ENCODE measurements at regions not wholly inside any gene's neighbourhood (a gene's known extent, or its start where the extent isn't known, plus 50 kb on each side); places are given as distances from the start of the nearest gene placed in this dataset.

- intact Hi-C loops (cut with micrococcal nuclease) = no loop called here
- CTCF ChIA-PET = no interaction called here
- Mint-ChIP-seq H3K9me3 (peaks cover 2% of the 10 kb centered on the region), H3K4me3 (no peak overlapping the region), H3K27me3 (ENCODE audit: low read depth) (no peaks in the 10 kb centered on the region), H3K36me3 (ENCODE audit: low read depth) (no peaks in the 10 kb centered on the region), H3K4me1 (ENCODE audit: low read depth) (peaks cover 18% of the 10 kb centered on the region), H3K27ac (no peak overlapping the region)
- DNase-seq = no peak
Observed at GRCh38 chr10:3943695-3944257, 158.8 kb upstream of the KLF6 start.

DNA sequence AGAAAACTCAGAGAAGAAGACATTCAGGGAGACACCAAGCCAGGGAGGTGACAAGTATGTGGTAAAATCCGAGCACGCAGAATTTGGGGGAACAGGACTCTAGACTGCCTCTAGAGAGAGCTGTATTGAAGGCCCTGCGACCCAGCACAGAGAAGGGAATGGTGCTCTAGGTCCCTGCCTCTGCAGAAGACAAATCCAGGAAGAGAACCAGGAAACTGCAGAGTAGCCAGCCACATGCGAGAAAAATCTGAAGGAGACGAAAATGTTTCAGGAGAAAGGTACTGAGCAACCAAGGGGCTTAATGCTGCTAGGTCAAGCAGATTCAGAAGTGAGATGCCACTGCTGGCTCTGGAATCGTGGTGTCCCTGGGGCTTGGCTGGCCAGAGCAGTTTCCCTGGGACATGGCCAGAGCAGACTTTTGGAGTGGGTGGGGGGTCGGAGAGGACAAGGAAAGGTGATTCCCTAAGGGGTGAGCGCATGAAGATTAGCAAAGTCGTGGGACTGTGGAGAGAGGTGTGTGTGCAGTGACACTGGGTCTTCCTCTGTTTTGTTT is 158.0 kb upstream of the KLF6 start:
- intact Hi-C loops (cut with micrococcal nuclease) = no loop called here
- Mint-ChIP-seq H3K9me3 (peaks cover 2% of the 10 kb centered on the region), H3K4me3 (no peak overlapping the region), H3K4me1 (ENCODE audit: low read depth) (peaks cover 12% of the 10 kb centered on the region), H3K27me3 (ENCODE audit: low read depth) (no peaks in the 10 kb centered on the region), H3K36me3 (ENCODE audit: low read depth) (no peaks in the 10 kb centered on the region), H3K27ac (peak overlapping the region; percentile 43)
- CTCF ChIA-PET = no interaction called here
- DNase-seq = no peak

DNA sequence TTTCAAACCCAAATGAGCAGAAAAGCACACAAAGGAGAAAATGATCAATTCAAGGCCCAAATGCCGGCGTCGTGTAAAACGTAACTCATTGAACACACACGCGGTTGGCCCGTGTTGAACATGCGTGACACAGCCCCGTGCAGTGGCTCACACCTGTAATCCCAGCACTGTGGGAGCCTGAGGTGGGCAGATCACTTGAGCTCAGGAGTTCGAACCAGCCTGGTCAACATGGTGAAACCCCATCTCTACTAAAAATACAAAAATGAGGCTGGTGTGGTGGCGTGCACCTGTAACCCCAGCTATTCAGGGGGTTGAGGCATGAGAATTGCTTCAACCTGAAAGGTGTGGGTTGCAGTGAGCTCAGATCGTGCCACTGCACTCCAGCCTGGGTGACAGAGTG is 156.7 kb upstream of the KLF6 start:
- H3K36me3 Mint-ChIP-seq (ENCODE audit: low read depth) = no peaks in the 10 kb centered on the region
- no peak overlapping the region for H3K27ac Mint-ChIP-seq
- peaks cover 10% of the 10 kb centered on the region for H3K4me1 Mint-ChIP-seq (ENCODE audit: low read depth)
- CTCF ChIA-PET = no interaction called here
- H3K27me3 Mint-ChIP-seq (ENCODE audit: low read depth) = no peaks in the 10 kb centered on the region
- H3K9me3 Mint-ChIP-seq = peaks cover 2% of the 10 kb centered on the region
- intact Hi-C loops (cut with micrococcal nuclease) = no loop called here
- no peak overlapping the region for H3K4me3 Mint-ChIP-seq
- DNase-seq = no peak

GRCh38 chr10:3936422-3937040 is 151.5 kb upstream of the KLF6 start:
- Mint-ChIP-seq H3K27ac (no peak overlapping the region), H3K4me1 (ENCODE audit: low read depth) (peaks cover 40% of the 10 kb centered on the region), H3K9me3 (no peaks in the 10 kb centered on the region), H3K27me3 (ENCODE audit: low read depth) (no peaks in the 10 kb centered on the region), H3K4me3 (no peak overlapping the region), H3K36me3 (ENCODE audit: low read depth) (no peaks in the 10 kb centered on the region)
- CTCF ChIA-PET = interaction anchor here (0.7 kb wide), 1 partner anchor 248 kb away, joined by 3 read pairs; no protein-coding TSS in a partner anchor
- DNase-seq = no peak
- intact Hi-C loops (cut with micrococcal nuclease) = loop anchor here (5.0 kb wide), 1 partner anchor 269 kb away; no protein-coding TSS in a partner anchor

- CTCF ChIA-PET = interaction anchor here (0.7 kb wide), 1 partner anchor 248 kb away, joined by 3 read pairs; no protein-coding TSS in a partner anchor
- Mint-ChIP-seq H3K36me3 (ENCODE audit: low read depth) (no peaks in the 10 kb centered on the region), H3K4me3 (no peak overlapping the region), H3K4me1 (ENCODE audit: low read depth) (peaks cover 40% of the 10 kb centered on the region), H3K27ac (peak overlapping the region; percentile 88), H3K27me3 (ENCODE audit: low read depth) (no peaks in the 10 kb centered on the region), H3K9me3 (no peaks in the 10 kb centered on the region)
- DNase-seq = no peak
- intact Hi-C loops (cut with micrococcal nuclease) = loop anchor here (1.0 to 5.0 kb wide), 13 partner anchors 10 to 269 kb away; no protein-coding TSS in a partner anchor
Observed at GRCh38 chr10:3935933-3936359, 150.9 kb upstream of the KLF6 start.

DNA sequence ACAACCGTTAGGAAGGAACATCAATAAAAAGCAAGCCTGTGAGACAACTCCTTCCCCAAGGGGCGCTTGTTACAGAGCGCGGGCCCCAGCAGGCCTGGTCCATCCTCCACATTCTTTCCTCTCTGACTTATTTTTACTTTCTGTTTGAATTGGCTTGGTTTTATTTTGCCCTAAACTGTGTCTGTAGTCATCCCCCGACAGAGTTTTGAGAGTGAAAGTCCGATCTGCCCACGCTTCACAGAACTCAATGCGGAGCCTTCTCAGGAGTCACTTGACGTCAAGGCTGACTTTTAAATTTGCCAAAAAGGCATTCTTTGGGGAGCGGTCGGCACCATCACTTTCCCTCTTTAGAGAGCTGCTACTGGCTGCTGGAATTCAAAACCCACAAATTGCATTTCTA is 150.1 kb upstream of the KLF6 start:
- peaks cover 40% of the 10 kb centered on the region for H3K4me1 Mint-ChIP-seq (ENCODE audit: low read depth)
- no peaks in the 10 kb centered on the region for H3K36me3 Mint-ChIP-seq (ENCODE audit: low read depth)
- H3K4me3 Mint-ChIP-seq = peak overlapping the region; percentile 10
- DNase-seq = peak; percentile 92
- intact Hi-C loops (cut with micrococcal nuclease) = loop anchor here (1.0 to 5.0 kb wide), 13 partner anchors 11 to 268 kb away; no protein-coding TSS in a partner anchor
- CTCF ChIA-PET = interaction anchor here (0.6 kb wide), 1 partner anchor 334 kb away, joined by 4 read pairs; no protein-coding TSS in a partner anchor
- no peaks in the 10 kb centered on the region for H3K27me3 Mint-ChIP-seq (ENCODE audit: low read depth)
- H3K27ac Mint-ChIP-seq = peak overlapping the region; percentile 88
- H3K9me3 Mint-ChIP-seq = no peaks in the 10 kb centered on the region

DNA sequence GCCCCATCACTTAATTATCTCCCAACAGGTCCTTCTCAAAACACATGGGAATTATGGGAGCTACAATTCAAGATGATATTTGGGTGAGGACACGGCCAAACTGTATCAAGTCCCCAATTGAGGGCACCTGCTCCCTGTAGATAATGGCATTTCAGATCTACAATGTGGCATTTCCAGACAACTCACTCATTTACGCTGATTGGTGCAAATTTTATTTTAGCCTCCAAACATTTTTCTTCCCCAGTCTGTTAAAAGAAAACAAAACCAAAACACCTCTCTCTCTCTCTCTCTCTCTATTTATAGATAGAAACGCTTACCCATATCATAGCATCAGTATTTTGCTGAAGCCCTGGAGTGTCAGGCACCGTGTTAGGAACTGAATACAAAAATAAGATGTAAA is 148.7 kb upstream of the KLF6 start:
- no peak for DNase-seq
- intact Hi-C loops (cut with micrococcal nuclease) = loop anchor here (2.0 kb wide), 2 partner anchors 39 to 197 kb away; no protein-coding TSS in a partner anchor

DNA sequence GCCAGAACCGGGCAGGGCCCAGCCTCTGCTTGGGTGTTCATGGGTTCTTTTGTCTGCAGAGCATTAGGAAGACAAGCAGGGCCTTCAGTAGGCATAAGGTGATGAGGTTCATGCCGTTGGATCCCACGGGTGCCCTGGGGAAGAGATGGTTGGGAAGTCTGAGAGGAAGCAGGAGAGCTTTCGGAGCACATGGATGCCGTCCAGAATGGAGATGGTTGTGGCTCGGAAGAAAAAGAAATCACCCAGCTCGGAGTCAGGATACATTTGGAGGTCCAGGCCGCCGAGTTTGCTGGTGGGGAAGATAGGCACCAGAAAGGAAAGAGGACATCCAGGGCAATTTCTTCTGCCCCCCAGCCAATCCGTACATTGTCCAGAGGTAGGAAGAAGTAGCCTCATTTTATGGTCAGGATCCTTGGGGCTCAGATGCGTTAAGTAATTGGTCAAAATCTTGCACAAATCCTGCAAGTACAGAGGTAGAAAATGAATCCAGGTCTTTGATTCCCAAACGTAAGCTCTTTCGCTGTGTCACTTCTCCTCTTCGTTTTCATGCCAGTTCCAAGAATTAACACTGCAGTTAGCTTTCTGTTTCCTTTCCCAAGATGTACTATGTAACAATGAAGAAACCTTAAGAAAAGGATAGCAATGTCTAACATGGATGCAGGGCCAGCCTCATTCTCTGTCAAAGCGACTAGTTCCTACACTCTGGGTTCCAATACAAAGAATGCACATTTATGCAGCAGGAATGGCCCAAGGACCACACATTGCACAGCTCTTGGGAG is 147.8 kb upstream of the KLF6 start:
- Mint-ChIP-seq H3K4me1 (ENCODE audit: low read depth) (peaks cover 40% of the 10 kb centered on the region), H3K36me3 (ENCODE audit: low read depth) (no peaks in the 10 kb centered on the region), H3K27me3 (ENCODE audit: low read depth) (no peaks in the 10 kb centered on the region), H3K4me3 (no peak overlapping the region), H3K9me3 (no peaks in the 10 kb centered on the region), H3K27ac (peak overlapping the region; percentile 26)
- CTCF ChIA-PET = interaction anchor here (0.9 to 1.4 kb wide), 3 partner anchors 12 to 151 kb away, joined by 3 to 4 read pairs (median 3); no protein-coding TSS in a partner anchor
- DNase-seq = no peak
- intact Hi-C loops (cut with micrococcal nuclease) = no loop called here

More for the DNA sequence above, 148.7 kb upstream of the KLF6 start:
- Mint-ChIP-seq H3K27me3 (ENCODE audit: low read depth) (no peaks in the 10 kb centered on the region), H3K4me3 (no peak overlapping the region), H3K27ac (peak overlapping the region; percentile 88), H3K9me3 (no peaks in the 10 kb centered on the region), H3K4me1 (ENCODE audit: low read depth) (peaks cover 40% of the 10 kb centered on the region), H3K36me3 (ENCODE audit: low read depth) (no peaks in the 10 kb centered on the region)
- CTCF ChIA-PET = interaction anchor here (0.9 to 1.4 kb wide), 4 partner anchors 13 to 152 kb away, joined by 3 to 4 read pairs (median 3); no protein-coding TSS in a partner anchor

DNA sequence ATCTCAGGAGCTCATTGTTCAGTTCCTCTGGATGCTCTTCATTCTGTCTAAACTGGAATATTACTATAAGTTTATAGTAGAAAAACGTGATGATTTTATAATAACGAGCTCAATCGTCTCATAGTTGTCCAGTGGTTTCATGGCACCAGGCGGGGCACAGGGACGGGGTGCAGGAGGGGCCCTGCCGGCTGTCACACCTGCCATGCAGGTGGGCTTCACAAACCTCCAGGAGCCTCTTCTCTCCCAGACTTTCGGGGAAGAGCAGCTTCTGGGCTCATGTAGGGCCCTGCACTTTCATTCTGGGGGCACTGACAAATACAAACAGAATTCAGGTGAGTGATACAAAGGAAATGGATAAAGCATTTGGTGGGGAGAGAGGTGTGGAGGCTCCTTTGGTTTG is 146.9 kb upstream of the KLF6 start:
- Mint-ChIP-seq H3K9me3 (no peaks in the 10 kb centered on the region), H3K27me3 (ENCODE audit: low read depth) (no peaks in the 10 kb centered on the region), H3K36me3 (ENCODE audit: low read depth) (no peaks in the 10 kb centered on the region), H3K27ac (no peak overlapping the region), H3K4me1 (ENCODE audit: low read depth) (peaks cover 40% of the 10 kb centered on the region), H3K4me3 (no peak overlapping the region)
- CTCF ChIA-PET = interaction anchor here (0.7 kb wide), 1 partner anchor 56 kb away, joined by 3 read pairs; no protein-coding TSS in a partner anchor
- no peak for DNase-seq
- intact Hi-C loops (cut with micrococcal nuclease) = no loop called here

DNA sequence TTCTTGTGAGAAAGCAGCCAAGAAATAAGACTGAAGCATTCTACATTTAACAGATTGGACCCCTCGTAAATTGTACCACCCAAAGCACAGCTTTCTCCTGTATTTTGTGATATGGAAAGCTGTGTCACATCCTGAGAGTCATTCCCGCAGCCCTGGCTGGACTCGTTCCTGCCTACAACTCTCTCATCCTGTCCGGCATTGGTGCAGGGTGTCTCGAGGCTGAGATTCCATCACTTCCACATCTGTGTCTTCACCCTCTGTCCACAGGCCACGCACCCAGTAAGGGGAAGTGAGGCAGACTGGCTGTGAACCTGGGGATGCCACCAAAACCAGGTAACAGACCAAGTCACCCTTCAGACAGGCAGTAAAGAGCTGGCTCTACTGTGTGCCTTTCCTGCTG is 146.2 kb upstream of the KLF6 start:
- intact Hi-C loops (cut with micrococcal nuclease) = no loop called here
- no peaks in the 10 kb centered on the region for H3K36me3 Mint-ChIP-seq (ENCODE audit: low read depth)

DNA sequence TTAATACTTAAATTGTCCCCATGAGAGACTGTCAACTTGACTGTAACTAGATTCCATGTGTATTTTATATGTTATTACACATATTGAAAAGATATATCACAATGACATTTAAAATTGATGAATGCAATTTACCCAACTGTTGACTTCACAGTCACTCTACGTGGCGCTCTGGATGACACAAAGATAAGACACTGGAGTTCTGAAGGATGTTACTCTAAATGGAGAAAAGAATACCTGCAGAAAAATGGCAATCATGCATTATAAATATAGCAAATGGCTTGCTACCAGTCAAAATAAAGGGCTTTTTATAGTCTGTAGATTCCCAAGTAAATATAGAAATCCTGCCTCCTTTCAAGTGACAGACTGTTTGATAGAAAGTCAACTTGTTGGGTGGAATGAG is 143.6 kb upstream of the KLF6 start:
- Mint-ChIP-seq H3K27ac (no peak overlapping the region), H3K27me3 (ENCODE audit: low read depth) (no peaks in the 10 kb centered on the region), H3K4me3 (no peak overlapping the region), H3K9me3 (no peaks in the 10 kb centered on the region), H3K4me1 (ENCODE audit: low read depth) (peaks cover 18% of the 10 kb centered on the region), H3K36me3 (ENCODE audit: low read depth) (no peaks in the 10 kb centered on the region)
- CTCF ChIA-PET = no interaction called here
- intact Hi-C loops (cut with micrococcal nuclease) = no loop called here
- DNase-seq = no peak

More for the DNA sequence above, 146.2 kb upstream of the KLF6 start:
- no peak overlapping the region for H3K4me3 Mint-ChIP-seq
- DNase-seq = no peak
- CTCF ChIA-PET = interaction anchor here (0.7 kb wide), 1 partner anchor 55 kb away, joined by 3 read pairs; no protein-coding TSS in a partner anchor
- no peak overlapping the region for H3K27ac Mint-ChIP-seq
- no peaks in the 10 kb centered on the region for H3K27me3 Mint-ChIP-seq (ENCODE audit: low read depth)
- no peaks in the 10 kb centered on the region for H3K9me3 Mint-ChIP-seq
- peaks cover 42% of the 10 kb centered on the region for H3K4me1 Mint-ChIP-seq (ENCODE audit: low read depth)

DNA sequence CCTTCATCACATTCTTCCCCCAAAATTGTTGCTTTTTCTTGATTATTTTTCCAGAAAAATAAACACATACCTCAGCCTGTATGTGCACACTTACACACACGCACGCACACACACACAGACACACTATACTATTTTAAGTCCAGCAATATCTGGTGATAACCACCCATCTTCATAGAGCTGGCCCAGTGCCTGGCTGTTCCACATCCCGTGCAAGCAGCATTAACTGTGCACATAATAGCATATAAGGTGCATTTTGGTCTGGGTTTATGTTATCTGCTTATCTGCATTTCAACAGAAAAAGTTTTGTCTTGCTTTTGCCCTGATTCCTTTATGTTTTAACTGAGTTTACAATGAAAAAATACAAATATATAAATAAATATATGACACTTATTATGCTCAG is 143.1 kb upstream of the KLF6 start:
- H3K27me3 Mint-ChIP-seq (ENCODE audit: low read depth) = no peaks in the 10 kb centered on the region
- H3K4me3 Mint-ChIP-seq = no peak overlapping the region
- H3K4me1 Mint-ChIP-seq (ENCODE audit: low read depth) = peaks cover 13% of the 10 kb centered on the region
- no peak overlapping the region for H3K27ac Mint-ChIP-seq
- CTCF ChIA-PET = no interaction called here
- H3K9me3 Mint-ChIP-seq = no peaks in the 10 kb centered on the region
- no peaks in the 10 kb centered on the region for H3K36me3 Mint-ChIP-seq (ENCODE audit: low read depth)
- intact Hi-C loops (cut with micrococcal nuclease) = no loop called here
- no peak for DNase-seq

Data from activated naive CD4-positive, alpha-beta T cell treated with anti-CD3 and anti-CD28 coated beads for 36 hours (primary cell).